T-helper 22 cell (primary cell): ENCODE measurements at regions not wholly inside any gene's neighbourhood (a gene's known extent, or its start where the extent isn't known, plus 50 kb on each side); places are given as distances from the start of the nearest gene placed in this dataset.

Source experiments
- DNase-seq: peaks from one replicate; pipeline ENCODE4 v3.0.0-alpha.2; 2020; ENCODE audit warnings: low read depth

DNA sequence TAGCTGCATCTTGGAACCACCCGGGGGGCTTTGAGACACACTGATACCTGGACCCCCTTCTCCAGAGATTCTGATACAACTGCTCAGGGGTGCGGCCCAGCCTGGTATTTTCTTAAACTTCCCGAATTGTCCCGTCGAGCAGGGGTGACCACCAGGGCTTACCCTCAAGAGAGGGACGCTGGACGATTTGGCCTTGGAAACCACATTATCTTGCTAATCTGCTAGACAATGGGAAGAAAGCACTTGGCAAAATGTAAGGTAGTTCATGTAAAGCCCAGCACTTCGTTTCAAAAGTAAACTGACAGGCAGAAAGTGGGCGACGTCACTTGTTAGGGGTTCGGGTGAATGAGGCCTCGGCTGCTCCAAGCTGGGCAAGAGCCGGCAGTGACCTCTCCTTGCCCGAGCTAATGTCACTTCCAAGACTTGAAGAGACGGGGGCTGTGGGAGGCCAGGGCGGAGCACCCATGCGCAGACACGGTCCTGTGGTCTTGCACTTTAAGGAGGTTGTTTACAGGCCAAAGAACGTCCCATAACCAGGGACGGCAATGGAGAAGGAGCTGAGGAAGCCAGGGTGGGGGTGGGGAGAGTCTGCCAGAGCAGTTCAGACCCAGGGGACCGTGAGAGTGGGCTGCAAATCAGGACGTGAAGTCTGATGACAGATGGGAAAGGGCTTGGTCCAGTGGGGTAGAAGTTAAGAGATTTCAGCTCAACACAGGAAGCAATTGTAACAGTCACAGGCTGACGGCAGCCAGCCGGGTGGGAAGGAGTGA, 152.7 kb upstream of the GSE1 start:
- no peak for DNase-seq

DNA sequence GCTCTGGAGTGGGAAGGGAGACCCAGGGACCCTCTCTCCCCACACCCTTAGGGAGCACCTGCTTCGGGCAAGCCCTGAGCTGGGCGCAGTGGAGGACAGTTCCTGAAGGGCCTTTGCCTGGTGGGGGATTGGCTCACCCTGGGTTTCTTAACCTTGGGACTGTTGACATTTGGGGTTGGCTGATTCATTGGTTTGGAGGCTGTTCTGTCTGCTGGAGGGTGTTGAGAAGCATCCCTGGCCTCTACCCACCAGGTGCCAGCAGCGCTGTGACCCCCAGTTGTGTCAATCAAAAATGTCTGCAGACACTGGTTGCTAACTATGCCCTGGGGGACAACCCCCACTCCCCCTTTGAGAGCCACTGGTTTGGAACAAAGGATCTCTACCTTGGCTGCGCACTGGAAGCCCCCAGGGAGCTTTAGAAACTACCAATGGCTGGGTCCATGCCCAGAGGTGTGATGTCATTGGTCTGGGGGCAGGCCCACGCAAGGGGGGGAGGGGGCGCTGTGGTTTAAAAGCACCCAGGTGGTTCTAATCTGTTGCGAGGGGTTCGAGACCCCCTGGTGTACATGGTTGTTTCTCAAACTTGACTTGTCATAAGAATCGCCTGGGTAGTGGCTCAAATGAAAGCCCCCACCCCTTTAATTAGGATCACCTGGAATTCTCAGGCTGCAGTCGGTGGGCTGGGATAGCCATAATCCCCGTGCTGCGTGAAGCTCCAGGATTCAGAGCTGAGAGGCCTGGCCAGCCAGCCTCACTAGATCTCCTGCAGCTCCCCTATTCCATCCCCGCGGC, 151.9 kb upstream of the GSE1 start:
- no peak for DNase-seq

DNA sequence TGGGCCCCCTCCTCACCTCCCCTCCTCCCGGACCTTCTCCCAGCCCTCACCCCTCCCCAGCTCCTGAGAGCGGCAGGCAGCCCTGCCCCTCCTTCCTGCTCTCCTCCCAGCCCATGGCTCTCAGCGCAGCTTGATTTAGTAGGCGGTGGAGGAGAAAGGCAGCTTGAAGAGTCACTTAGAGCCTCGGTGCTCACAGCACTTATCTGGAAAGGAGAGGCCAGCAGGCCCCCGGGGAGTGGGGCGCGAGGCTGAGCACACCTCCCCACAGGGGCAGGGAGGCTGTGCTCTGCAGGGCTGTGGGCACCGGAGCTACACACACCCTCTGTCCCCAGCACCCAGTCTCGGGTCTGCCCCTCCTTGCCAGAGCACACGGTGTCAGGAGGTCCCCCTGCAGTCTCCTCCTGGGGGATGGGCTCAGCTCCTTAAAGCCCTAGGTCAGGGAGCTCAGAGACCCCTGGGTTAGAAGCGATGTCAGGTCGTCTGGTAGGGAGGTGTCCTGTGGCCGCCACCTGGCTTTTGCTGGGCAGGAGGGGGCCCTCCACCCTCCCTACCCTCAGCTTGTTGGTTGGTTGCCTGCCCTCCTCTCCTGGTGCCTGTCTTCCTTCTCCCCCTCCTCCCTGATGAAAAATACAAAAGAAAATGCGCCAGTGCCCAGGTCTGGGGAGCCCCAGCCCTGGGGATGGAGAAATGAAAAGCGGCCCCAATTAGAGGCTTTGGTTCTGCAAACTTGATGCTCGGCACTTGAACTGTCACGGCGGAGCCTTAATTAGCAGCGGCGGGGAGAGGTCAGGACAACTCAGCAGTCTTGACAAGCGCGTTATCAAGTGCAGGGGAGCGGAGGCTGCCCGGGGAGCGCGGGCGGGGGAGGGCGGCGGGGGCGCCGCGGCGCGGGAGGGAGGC, 151.1 kb upstream of the GSE1 start:
- no peak for DNase-seq

DNA sequence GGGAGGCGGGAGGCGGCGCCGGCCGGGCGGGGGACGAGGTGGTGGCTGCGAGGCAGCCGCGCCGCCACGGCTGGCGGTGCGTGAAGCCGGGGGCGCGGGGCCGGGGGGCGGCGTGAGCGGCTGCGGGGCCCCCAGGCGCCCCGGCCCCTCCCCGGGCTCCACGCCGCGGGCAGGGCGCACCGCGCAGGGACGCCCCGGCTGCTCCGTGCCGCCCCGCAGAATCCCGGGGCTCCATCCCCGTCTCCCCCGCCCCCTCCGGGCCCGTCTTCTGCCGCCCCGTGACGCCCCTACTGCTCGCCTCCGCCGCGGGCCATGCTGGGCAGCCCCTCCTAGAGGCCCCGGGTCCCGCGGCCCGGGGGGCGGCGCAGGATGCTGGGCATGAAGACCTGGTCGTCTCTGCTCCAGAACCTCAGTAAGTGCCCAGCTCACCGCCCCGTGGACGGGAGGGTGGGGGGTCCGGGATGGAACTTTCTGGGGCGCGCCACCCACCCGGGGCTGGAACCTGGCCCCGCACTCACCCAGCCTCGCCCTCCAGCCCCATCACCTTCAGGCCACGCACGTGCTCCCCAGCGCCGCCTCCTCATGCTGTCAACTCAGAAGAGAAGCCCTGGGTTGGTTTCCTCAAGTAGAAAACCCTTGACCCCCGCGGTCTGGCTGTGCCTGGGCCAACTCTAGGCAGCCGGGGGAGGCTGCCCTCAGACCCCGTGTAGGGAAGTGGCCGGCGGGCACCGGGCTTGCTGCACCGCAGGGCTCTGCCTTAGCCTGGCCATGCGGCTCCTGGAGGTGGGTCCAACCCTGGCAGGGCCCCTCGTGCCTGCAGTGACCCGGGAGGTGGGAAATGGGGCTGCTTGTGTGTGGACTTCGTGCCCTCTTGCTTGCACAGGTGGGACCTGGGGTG, 150.2 kb upstream of the GSE1 start:
- no peak for DNase-seq

DNA sequence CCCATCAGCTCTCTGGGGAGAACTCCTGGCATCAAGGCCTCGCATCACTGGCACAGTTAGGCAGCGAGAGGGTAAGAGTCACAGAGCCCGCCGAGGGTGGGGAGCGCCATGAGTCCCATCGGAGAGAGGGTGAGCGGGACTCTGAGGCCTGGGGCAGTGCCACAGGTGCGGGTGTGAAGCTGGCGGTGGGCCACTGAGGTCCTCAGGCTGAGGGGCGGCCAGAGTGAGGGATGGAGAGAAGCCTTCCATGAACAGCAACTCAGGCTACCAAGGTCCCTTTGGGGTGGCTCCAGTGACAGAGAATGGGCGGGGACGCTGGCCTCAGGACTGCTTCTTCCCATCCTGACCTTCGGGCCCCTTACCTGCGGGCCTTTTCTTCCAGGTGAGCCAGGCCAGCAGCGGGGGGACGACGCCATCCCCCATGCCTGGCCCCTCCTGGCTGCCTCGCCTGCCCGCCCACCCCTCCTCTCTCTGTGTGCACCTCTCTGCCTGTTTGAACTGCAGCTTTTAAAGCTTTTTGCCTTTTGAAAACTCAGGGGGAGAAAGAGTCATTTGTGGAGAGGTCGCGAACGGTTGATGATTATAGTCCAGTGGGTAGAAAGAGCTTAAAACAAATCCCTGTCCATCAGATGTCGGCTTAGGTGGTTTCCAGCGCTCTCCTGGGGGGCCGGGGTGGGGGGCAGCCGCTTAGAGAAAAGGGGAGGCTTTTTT, 149.3 kb upstream of the GSE1 start:
- DNase-seq = no peak

DNA sequence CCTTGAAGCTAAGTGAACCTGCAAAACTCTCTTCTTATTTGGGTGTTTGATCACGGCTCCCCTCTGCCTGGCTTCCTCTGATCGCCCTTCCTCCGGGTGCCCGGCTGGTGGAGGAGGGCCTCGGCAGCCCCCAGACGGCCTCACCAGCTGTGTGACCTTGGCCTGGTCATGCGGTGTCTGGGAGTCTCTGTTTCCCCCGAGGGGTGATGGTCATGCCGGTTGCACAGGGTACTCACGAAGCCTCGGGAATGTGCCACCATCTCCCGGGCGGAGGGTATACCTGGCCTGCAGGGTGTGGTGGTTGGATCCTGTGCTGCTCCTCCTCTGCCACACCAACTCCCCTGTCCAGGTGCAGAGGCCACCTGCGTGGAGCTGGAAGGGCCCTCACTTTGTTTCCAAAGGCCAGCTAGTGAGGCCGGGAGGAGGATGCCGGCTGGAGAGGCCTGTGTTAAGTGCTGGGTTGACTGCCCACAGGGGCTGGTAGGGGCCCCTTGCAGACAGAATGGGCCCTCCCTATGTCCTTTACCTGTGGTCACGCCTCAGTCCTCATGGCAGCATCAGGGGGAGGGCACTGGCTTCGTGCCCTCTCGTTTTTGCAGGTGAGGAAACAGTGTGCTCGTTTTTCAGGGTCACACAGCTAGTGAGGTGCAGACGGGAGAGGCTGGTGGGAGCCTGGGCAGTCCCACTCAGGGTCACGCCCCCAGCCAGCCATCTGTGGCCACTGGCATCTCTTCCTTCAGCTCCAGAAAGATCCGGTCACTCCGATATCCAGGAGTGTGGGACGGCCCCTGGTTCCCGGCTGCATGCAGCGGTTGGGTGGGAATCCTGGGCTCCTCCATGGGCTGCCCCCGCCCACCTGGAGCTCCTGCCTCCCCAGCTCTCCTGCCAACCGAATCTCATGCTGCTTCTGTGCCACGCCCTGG, 148.5 kb upstream of the GSE1 start:
- no peak for DNase-seq

DNA sequence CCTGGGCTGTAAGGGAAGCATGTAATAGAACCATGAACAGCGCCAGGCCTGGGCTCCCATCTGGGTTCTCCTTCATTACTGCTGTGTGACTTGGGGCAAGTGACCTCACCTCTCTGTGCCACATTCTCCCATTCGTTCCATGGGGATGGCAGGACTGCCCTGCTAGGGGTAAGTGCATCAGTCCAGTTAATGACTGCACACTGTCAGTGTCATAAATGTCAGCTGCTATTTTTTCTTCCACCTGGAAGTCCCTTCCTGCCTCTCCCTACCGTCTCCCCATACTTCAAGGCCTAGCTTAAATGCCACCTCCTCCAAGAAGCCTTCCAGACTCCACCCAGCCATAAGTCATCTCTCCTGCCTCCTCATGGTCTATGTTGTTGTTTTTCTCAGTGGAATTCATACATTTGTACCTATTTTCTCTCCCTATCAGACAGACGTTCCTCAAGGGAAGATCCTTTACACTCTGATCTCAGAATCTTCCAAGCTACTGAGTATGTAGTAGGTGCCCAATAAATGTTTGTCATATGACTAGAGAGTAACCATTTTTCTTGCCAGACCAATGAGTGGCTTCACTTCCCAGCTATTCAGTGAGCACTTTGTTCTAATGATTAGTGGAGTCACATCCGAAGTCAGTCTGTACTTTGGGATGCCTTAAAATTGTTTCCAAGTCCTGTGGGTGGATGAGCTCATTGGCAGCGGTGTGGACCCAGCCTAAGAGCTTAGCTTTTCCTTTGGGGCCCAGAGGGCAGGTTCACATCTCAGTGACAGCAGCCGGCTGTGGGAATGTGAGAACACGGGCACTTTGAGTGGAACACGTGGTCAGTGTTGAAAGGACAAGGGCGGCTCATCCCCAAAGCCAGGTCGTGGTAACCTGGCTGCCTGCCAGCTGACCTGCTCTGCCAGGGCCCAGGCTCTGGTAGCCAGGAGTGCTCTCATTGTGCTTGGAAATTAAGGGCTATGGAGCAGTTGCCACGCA, 147.5 kb upstream of the GSE1 start:
- DNase-seq = no peak

DNA sequence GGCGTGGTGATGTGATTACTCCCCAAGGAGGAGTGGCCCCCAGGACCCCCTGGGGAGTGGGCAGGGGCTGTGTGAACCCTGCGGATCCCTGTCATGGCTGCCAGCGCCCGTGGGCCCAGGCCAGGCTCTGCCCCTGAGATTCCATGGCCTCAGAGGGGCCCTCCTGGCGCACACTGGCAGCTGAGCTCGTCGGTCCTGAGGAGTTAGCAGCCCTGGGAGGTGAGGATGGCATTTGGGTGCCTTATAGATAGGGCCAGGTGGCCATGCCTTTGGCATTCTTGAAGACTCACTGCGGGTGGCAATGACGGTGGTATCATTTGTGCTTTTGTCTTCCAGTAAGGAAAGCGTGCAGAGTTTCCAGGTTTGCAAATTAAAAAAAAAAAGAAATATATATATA, 146.8 kb upstream of the GSE1 start:
- DNase-seq = no peak

DNA sequence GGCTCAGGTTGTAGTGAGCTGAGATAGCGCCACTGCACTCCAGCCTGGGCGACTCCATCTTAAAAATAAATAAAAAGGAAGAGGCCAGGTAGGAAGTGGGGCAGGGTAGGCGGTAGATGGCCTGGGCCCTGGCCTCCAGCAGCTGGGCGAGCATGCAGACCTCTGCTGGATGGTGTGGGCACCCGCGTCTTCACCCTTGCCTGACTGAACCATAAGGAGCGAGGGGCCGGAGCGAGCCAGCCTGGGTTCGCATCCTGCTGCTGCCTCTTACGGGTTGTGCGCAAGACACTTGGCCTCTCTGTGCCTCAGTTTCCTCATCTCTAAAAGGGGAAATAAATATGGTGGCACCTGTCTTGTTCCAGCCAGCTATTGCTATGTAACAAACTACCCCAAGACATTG, 146.1 kb upstream of the GSE1 start:
- no peak for DNase-seq

DNA sequence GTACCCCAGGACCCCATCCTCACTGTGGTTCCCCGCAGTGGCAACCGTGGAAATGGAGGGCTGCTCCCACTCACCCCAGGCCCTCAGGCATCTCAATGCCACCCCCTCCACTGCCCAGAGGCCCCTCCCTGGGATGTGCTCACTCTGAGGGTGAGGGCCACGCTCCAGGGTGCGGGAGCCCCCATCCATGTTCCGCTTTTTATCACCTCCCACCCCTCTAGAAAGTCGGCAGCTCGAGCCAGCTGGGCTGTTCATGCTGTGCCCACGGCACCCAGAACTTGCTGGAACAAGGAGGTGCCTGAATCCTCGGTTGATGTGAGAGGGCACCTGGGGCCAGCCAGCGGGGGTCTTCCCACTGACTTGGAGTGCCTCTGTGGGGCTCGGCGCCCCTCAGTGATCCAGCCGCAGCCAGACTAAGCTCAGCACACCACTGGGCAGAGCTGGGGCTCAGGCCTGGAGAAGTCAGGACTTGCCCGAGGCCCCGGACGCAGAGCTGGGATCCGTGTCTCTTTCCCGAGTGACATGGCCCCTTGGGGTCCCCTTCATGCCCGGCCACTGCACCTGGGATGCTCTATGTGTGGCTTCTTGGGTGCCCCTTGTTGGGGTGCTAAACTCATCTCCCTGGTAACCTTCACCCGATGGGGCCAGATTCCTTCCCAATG, 143.1 kb upstream of the GSE1 start:
- DNase-seq = no peak

DNA sequence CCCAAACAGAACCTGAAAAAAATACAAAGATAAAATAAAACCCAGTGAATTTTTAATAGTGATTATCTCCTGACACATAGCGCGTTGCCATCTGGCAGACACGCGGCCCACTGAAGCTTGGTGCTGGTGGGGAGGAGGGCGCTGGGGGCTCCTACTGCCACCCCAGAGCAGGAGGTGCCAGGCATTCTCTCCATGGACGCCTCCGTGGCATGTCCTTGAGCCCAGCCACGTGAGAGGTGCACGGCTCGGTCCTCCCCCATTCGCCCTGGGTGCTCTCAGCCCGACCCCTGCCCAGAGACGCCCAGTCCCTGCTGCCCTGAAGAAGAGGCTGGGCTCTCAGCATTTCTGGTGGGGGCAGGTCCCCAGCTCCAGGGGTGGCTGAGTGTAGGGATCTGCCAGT, 142.2 kb upstream of the GSE1 start:
- no peak for DNase-seq

DNA sequence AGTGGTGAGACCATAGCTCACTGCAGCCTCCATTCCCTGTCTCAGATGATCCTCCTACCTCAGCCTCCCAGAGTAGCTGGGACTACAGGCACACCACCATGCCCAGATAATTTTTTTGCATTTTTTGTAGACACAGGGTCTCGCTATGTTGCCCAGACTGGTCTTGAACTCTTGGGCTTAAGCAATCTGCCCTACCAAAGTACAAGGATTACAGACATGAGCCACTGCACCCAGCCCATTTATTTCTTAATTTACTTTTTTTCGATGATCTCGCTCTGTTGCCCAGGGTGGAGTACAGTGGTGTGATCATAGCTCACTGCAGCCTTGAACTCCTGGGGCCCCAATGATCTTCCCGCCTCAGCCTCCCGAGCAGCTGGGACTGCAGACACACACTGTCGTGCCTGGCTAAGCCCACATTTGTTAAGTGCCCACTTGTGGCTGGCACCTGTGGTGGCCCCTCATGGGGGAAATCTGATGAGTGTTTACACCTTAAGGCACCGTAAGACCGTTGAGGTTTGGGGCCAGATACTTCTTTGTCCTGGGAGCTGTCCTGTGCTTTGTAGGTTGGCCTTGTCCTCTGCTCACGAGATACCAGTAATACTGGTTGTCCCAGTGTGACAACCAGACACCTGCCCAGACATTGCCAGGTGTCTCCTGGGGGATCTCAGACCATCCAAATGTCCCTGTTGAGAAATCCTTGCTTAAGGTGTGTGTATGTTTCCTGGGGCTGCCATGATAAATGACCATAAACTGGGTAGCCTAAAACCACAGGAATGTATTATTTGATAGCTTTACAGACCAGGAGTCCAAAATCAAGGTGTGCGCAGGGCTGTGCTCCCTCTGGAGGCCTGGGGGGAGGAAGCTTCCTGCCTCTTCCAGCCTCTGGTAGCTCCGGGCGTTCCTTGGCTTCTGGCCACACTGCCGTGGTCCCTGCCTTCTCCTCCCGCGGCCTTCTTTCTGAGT, 141.4 kb upstream of the GSE1 start:
- no peak for DNase-seq

DNA sequence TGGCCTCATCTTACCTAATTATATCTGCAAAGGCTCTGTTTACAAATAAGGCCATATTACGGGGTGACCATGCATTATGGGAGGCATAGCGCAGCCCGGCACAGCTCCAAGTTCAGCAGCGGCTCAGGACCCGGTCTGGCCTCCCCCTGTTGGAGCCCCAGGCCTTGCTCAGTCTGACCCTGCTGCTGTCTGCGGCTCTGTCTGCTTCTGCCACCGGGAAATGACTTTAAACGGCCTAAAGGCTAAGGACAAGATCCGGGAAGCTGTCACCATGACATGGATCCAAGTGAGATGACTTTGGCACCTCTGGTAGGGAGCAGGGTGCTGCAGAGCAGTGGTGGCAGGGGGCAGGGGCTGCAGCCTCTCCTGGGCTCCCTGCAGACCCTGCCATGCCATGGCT, 140.6 kb upstream of the GSE1 start:
- DNase-seq = no peak

DNA sequence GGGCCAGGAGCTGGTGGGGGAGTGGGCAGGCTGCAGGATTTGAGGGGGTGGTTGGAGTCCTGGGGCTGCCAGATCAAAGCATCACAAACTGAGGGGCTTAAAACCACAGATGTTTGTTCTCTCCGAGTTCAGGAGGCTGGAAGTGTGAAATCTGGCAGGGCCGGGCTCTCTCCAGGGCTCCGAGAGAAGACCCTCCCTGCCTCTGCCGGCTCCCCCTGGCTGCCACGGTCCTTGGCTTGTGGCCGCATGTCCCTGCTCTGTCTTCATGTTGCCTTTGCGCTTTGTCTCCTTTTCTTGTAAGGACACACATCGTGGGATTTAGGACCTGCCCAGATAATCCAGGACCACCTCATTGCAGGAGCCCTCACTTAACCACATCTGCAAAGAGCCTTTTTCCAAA, 139.8 kb upstream of the GSE1 start:
- no peak for DNase-seq

DNA sequence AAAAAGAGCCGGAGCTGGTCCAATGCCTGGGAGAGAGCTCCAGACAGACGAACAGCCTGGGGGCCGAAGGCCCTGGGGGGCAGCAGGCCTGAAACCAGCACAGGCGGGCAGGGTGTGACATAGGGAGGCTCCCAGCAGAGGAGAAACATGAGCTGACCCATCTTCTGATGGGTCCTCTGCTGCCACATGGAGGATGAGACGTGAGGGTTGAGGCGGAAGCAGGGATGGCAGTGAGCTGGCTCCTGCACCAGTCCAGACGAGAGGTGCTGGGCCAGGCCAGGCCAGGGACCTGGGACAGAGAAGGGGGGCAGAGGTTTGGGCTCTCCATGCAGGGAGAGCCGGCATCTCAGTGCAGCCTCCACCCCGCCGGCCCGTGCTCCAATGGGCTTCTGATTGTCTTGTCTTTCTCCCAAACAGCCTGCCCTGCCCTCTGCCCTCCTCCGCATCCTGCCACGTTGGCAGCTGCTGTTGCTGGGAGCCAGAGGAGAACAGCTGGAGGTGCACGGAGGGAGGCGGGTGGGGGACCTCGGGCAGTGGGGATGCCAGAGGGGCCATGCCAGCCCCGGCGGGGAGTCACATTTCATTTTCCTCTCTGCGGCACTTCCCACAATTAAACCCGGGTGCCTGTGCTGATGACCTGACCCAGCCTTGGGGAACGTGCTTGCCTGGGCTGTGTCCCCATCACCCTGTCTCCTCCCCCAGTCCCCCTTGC, 139.1 kb upstream of the GSE1 start:
- DNase-seq = no peak

DNA sequence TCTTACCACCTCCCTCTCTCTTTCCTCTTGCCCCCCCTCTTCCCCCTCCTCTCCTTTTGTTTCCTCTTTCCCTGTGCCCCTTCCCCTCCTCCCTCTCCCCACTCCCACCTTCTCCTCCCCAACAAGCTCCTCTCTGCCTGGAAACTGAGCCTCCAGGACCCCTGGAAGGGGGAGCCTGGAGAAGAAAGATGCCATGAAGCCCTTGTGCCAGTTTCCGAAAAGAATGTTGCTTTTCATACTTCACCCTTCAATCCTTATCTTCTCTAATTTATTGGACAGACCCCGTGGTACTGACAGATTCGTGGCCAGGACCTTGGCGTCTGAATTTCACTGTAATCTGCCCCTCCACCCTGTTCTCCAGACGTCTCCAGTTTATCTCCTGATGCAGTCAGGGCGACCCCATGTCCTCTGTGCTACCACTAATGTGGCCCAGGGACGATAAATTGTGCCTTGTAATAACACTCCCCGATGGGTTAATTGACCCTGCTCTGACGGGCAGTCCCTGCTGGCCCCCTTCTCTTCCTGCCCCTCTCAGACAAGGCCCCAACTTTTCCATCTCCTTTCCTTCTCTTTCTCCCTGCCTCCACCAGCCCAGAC, 138.4 kb upstream of the GSE1 start:
- DNase-seq = no peak
